ENCODE measurements at regions not wholly inside any gene's neighbourhood (a gene's known extent, or its start where the extent isn't known, plus 50 kb on each side); places are given as distances from the start of the nearest gene placed in this dataset.

DNA sequence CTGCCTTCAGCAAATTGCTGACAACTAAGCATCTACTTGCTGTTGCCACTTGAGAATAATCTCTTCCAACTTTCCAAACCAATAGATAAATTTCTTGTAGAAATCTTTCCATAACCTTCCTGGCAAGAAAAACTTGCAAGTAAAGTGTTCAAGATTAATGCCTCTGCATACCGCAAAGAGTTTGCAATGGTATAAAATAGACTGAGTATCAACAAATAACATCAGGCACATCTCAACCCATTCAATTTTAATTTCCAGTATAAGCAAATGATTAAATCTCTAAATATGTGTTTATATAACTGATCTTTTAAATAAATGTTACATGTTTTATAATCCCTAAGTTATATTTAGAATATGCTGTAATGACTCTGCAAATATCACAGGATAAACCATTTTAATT lies 275.2 kb upstream of the AGA start:
- Histone ChIP-seq H3K9ac (ENCODE audit: insufficient read length, low read depth) (no peak overlapping the region), H3K4me1 (ENCODE audit: insufficient read depth, insufficient read length) (no peaks in the 10 kb centered on the region), H3K36me3 (ENCODE audit: insufficient read depth, insufficient read length, low read length) (no peaks in the 10 kb centered on the region), H3K4me3 (ENCODE audit: insufficient read length, low read depth) (no peak overlapping the region), H3K9me3 (ENCODE audit: insufficient read depth, low read length) (no peaks in the 10 kb centered on the region), H3K27me3 (ENCODE audit: insufficient read depth, insufficient read length) (no peaks in the 10 kb centered on the region)
- no peak for DNase-seq (ENCODE audit: low read depth, low spot score)
- TF ChIP-seq SUZ12 (IDR thresholded peaks at IDR 0.05; ENCODE audit: extremely low read depth, insufficient read depth, insufficient read length): no peak
- TF ChIP-seq ZNF274 (IDR thresholded peaks at IDR 0.05; ENCODE audit: low read depth, low read length): no peak
- TF ChIP-seq YY1 (IDR thresholded peaks at IDR 0.05; ENCODE audit: insufficient read depth, insufficient read length): no peak

- Histone ChIP-seq H3K27me3 (ENCODE audit: insufficient read depth, insufficient read length) (no peaks in the 10 kb centered on the region), H3K36me3 (ENCODE audit: insufficient read depth, insufficient read length, low read length) (no peaks in the 10 kb centered on the region), H3K4me3 (ENCODE audit: insufficient read length, low read depth) (no peak overlapping the region), H3K9ac (ENCODE audit: insufficient read length, low read depth) (no peak overlapping the region), H3K9me3 (ENCODE audit: insufficient read depth, low read length) (no peaks in the 10 kb centered on the region), H3K4me1 (ENCODE audit: insufficient read depth, insufficient read length) (no peaks in the 10 kb centered on the region)
- TF ChIP-seq YY1 (IDR thresholded peaks at IDR 0.05; ENCODE audit: insufficient read depth, insufficient read length) (no peak), ZNF274 (IDR thresholded peaks at IDR 0.05; ENCODE audit: low read depth, low read length) (no peak), SUZ12 (IDR thresholded peaks at IDR 0.05; ENCODE audit: extremely low read depth, insufficient read depth, insufficient read length) (no peak)
- no peak for DNase-seq (ENCODE audit: low read depth, low spot score)
Observed at GRCh38 chr4:177718514-177718913, 276.3 kb upstream of the AGA start.

GRCh38 chr4:177726111-177726510 lies 283.9 kb upstream of the AGA start:
- H3K4me1 ChIP-seq (ENCODE audit: insufficient read depth, insufficient read length): no peaks in the 10 kb centered on the region
- H3K9ac ChIP-seq (ENCODE audit: insufficient read length, low read depth): no peak overlapping the region
- H3K36me3 ChIP-seq (ENCODE audit: insufficient read depth, insufficient read length, low read length): no peaks in the 10 kb centered on the region
- no peak overlapping the region for H3K4me3 ChIP-seq (ENCODE audit: insufficient read length, low read depth)
- no peak for DNase-seq (ENCODE audit: low read depth, low spot score)
- no peaks in the 10 kb centered on the region for H3K9me3 ChIP-seq (ENCODE audit: insufficient read depth, low read length)
- no peaks in the 10 kb centered on the region for H3K27me3 ChIP-seq (ENCODE audit: insufficient read depth, insufficient read length)
- TF ChIP-seq ZNF274 (IDR thresholded peaks at IDR 0.05; ENCODE audit: low read depth, low read length) (no peak), YY1 (IDR thresholded peaks at IDR 0.05; ENCODE audit: insufficient read depth, insufficient read length) (no peak), SUZ12 (IDR thresholded peaks at IDR 0.05; ENCODE audit: extremely low read depth, insufficient read depth, insufficient read length) (no peak)

- H3K9ac ChIP-seq (ENCODE audit: insufficient read length, low read depth): no peak overlapping the region
- H3K27me3 ChIP-seq (ENCODE audit: insufficient read depth, insufficient read length): no peaks in the 10 kb centered on the region
- no peaks in the 10 kb centered on the region for H3K9me3 ChIP-seq (ENCODE audit: insufficient read depth, low read length)
- no peaks in the 10 kb centered on the region for H3K36me3 ChIP-seq (ENCODE audit: insufficient read depth, insufficient read length, low read length)
- DNase-seq (ENCODE audit: low read depth, low spot score): no peak
- no peak overlapping the region for H3K4me3 ChIP-seq (ENCODE audit: insufficient read length, low read depth)
- H3K4me1 ChIP-seq (ENCODE audit: insufficient read depth, insufficient read length): no peaks in the 10 kb centered on the region
- TF ChIP-seq SUZ12 (IDR thresholded peaks at IDR 0.05; ENCODE audit: extremely low read depth, insufficient read depth, insufficient read length): no peak
- TF ChIP-seq ZNF274 (IDR thresholded peaks at IDR 0.05; ENCODE audit: low read depth, low read length): no peak
- TF ChIP-seq YY1 (IDR thresholded peaks at IDR 0.05; ENCODE audit: insufficient read depth, insufficient read length): no peak
Observed at GRCh38 chr4:177728361-177729152, 286.3 kb upstream of the AGA start.

GRCh38 chr4:177729681-177730080 lies 287.4 kb upstream of the AGA start:
- Histone ChIP-seq H3K4me3 (ENCODE audit: insufficient read length, low read depth) (no peak overlapping the region), H3K9ac (ENCODE audit: insufficient read length, low read depth) (no peak overlapping the region), H3K9me3 (ENCODE audit: insufficient read depth, low read length) (no peaks in the 10 kb centered on the region), H3K4me1 (ENCODE audit: insufficient read depth, insufficient read length) (no peaks in the 10 kb centered on the region), H3K36me3 (ENCODE audit: insufficient read depth, insufficient read length, low read length) (no peaks in the 10 kb centered on the region), H3K27me3 (ENCODE audit: insufficient read depth, insufficient read length) (no peaks in the 10 kb centered on the region)
- no peak for DNase-seq (ENCODE audit: low read depth, low spot score)
- TF ChIP-seq SUZ12 (IDR thresholded peaks at IDR 0.05; ENCODE audit: extremely low read depth, insufficient read depth, insufficient read length) (no peak), YY1 (IDR thresholded peaks at IDR 0.05; ENCODE audit: insufficient read depth, insufficient read length) (no peak), ZNF274 (IDR thresholded peaks at IDR 0.05; ENCODE audit: low read depth, low read length) (no peak)

DNA sequence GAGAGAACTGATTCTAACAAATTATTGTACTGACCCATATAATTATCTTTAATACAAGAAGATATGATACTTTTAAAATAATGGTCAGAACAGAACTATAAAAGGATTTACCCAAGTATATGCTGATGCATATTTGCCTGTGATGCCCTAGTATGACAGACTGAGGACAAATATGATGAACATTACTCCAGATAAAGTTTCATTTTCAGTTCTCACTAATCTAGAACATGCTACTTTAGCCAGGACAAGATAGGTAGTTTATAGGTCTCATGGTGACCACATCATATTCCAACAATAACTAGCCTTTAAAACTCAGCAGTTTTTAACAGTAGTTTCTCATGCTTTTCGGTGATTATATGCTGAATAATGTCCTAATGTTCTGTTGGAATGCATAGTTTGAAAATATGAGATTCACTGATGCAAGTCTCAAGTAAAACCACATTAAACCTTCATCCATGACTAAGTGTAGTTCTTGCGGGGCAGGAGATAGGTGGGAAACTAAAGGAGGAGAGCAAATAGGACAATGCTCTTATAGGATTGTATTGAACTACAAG lies 295.2 kb upstream of the AGA start:
- no peaks in the 10 kb centered on the region for H3K4me1 ChIP-seq (ENCODE audit: insufficient read depth, insufficient read length)
- H3K4me3 ChIP-seq (ENCODE audit: insufficient read length, low read depth): no peak overlapping the region
- no peak for TF ChIP-seq YY1 (IDR thresholded peaks at IDR 0.05; ENCODE audit: insufficient read depth, insufficient read length)
- no peak for TF ChIP-seq ZNF274 (IDR thresholded peaks at IDR 0.05; ENCODE audit: low read depth, low read length)
- TF ChIP-seq SUZ12 (IDR thresholded peaks at IDR 0.05; ENCODE audit: extremely low read depth, insufficient read depth, insufficient read length): no peak
- no peaks in the 10 kb centered on the region for H3K36me3 ChIP-seq (ENCODE audit: insufficient read depth, insufficient read length, low read length)
- no peaks in the 10 kb centered on the region for H3K9me3 ChIP-seq (ENCODE audit: insufficient read depth, low read length)
- no peak for DNase-seq (ENCODE audit: low read depth, low spot score)
- H3K27me3 ChIP-seq (ENCODE audit: insufficient read depth, insufficient read length): no peaks in the 10 kb centered on the region
- no peak overlapping the region for H3K9ac ChIP-seq (ENCODE audit: insufficient read length, low read depth)

DNA sequence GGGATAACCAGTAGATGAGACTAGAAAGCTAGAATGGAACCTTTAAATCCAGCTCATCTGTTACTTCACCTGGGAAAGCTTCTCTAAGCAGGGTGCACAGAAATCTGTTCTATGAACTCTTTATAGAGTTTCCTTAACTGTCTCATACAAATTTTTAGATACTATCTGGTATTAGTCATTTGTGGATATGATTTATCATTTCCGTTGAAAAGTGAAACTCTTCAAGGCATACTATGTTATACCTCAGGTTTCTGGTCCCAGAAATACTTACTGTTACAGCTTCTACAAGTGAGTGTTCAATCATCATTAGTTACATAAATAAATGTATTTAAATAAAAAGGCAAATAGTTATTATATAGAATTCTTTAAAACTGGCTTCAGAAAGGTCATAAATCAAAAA lies 298.3 kb upstream of the AGA start:
- Histone ChIP-seq H3K9me3 (ENCODE audit: insufficient read depth, low read length) (no peaks in the 10 kb centered on the region), H3K27me3 (ENCODE audit: insufficient read depth, insufficient read length) (no peaks in the 10 kb centered on the region), H3K9ac (ENCODE audit: insufficient read length, low read depth) (no peak overlapping the region), H3K4me3 (ENCODE audit: insufficient read length, low read depth) (no peak overlapping the region), H3K36me3 (ENCODE audit: insufficient read depth, insufficient read length, low read length) (no peaks in the 10 kb centered on the region), H3K4me1 (ENCODE audit: insufficient read depth, insufficient read length) (no peaks in the 10 kb centered on the region)
- TF ChIP-seq SUZ12 (IDR thresholded peaks at IDR 0.05; ENCODE audit: extremely low read depth, insufficient read depth, insufficient read length) (no peak), ZNF274 (IDR thresholded peaks at IDR 0.05; ENCODE audit: low read depth, low read length) (no peak), YY1 (IDR thresholded peaks at IDR 0.05; ENCODE audit: insufficient read depth, insufficient read length) (no peak)
- DNase-seq (ENCODE audit: low read depth, low spot score): no peak

All from NT2/D1 (cell line).